Activated CD4-positive, alpha-beta T cell treated with anti-CD3 and anti-CD28 coated beads, Interleukin-2, Interleukin-6, amounts not matched to agents 100 ng/mL and 50 ng/mL, durations not matched to agents 16 hours and 8 hours (primary cell): ENCODE measurements at regions not wholly inside any gene's neighbourhood (a gene's known extent, or its start where the extent isn't known, plus 50 kb on each side); places are given as distances from the start of the nearest gene placed in this dataset.
"Not testable (repeated sequence)": the region's sequence is repeated elsewhere in the genome, so short reads cannot be mapped to it uniquely, and the experiment has no call there.

ENCODE experiments used
- DNase-seq: peaks from one replicate; pipeline ENCODE4 v3.0.0-alpha.2; 2020

GRCh38 chr5:17037751-17038150 lies 101.7 kb upstream of the MYO10 start:
- DNase-seq: no peak

- DNase-seq: no peak
Measured at GRCh38 chr5:17039170-17039569, 103.1 kb upstream of the MYO10 start.

GRCh38 chr5:17042041-17042440 lies 106.0 kb upstream of the MYO10 start:
- no peak for DNase-seq

GRCh38 chr5:17046320-17046719 lies 110.2 kb upstream of the MYO10 start:
- DNase-seq: no peak

DNA sequence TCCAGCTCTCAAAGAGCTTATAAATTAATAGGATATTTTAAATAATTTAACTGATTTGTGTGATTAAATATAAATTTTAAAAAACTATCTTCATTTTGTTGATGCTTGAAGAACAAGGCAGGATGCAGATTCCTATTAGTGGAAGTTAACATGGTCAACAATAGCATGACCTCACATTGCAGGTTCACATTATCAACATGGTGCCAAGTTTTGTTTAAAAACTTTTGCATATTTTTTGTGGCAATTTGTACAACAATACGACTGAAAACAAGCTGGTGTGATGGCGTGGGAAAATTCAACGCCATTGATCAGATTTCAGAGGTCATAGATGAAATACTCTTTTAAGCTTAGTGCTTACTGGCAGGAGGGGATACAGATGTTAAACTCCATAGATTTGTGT lies 114.1 kb upstream of the MYO10 start:
- DNase-seq: no peak

DNA sequence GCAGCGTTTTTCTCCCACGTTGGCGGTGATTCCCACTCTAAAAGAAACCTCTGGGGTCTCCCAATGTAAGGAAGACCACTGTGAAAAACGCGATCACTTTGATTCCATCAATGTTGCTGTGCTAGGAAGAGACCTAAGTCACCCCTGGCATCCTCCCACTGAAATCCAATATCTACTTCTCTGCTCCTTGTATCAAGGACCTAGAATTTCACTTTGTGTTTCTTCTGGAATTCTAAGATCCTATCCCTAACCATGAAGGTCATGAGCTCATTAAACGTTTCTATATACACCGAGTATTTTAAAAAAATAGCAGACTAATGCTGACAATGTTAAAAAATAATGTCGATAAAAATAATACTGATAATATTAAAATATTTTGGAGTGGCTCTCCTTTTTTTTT lies 118.8 kb upstream of the MYO10 start:
- DNase-seq: no peak

- no peak for DNase-seq
Measured at GRCh38 chr5:17056141-17056631, 120.1 kb upstream of the MYO10 start.

DNA sequence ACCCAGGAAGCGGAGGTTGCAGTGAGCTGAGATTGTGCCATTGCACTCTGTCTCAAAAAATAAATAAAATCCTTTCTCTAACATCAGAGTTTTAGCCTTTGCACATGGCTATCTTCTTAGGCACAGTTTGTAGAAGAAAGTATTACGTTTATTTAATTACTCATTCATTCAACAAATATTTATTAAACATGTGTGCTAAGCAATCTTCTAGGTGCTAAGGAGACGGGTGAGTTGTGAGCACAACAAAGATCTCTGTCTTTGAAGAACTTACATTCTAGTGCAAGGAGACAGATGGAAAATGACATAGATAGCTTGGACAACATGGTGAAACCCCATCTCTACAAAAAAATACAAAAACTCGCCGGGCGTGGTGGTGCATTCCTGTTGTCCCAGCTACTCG lies 122.3 kb upstream of the MYO10 start:
- no peak for DNase-seq

DNA sequence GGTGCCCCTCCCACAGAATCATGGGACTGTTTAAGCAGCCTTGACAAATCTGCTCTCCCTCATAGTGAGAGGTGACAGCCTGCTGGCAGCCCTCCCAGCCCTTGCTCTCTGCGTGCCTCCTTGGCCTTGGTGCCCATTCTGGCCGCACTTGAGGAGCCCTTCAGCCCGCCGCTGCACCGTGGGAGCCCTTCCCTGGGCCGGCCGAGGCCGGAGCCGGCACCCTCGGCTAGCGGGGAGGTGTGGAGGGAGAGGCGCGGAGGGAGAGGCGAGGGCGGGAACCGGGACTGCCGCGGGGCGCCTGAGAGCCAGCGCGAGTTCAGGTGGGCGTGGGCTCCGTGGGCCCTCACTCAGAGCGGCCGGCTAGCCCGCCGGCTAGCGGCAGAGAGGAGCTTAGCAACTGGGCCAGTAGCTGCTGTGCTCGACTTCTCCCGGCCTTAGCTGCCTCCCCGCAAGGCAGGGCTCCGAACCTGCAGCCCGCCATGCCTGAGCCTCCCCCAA lies 125.9 kb upstream of the MYO10 start:
- DNase-seq: no peak

- DNase-seq: not testable (repeated sequence)
Measured at GRCh38 chr5:17062741-17063140, 126.7 kb upstream of the MYO10 start.

- no peak for DNase-seq
Measured at GRCh38 chr5:17064241-17064640, 128.2 kb upstream of the MYO10 start.

- DNase-seq: no peak
Measured at GRCh38 chr5:17065458-17065857, 129.4 kb upstream of the MYO10 start.

GRCh38 chr5:17066026-17066425 lies 129.9 kb upstream of the MYO10 start:
- DNase-seq: not testable (repeated sequence)

DNA sequence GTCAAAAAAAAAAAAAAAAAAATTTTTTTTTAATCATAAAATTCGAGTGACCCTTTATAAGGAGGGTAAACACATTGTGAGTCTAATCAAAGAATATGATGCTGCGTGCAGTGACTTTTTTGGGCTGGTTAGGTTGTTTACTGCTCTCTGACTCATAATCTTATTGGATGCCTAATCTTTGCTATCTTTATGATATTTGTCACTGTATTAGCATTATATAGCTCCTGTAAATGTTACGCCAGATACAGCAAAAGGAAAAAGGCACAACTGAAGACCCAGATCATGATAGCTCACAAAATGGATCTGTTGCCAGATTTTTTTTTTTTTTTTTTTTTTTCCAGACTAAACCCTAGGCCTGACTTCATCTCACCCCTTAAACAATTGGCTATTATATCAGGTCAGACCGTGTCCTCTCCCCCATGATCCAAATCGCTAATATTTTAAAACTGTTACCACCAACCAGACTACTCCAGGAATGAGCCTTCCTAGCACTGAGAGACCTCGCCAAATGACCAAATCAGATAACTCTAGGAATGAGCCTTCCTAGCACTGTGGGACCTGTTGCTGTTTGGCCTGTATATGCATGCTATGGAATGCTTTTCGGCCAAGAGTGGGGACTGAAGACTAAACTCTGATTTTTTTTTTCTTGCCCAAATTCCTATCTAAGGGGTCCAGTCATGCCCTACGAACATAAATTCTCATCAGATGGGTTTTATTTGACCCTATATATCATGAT lies 131.7 kb upstream of the MYO10 start:
- DNase-seq: no peak

DNA sequence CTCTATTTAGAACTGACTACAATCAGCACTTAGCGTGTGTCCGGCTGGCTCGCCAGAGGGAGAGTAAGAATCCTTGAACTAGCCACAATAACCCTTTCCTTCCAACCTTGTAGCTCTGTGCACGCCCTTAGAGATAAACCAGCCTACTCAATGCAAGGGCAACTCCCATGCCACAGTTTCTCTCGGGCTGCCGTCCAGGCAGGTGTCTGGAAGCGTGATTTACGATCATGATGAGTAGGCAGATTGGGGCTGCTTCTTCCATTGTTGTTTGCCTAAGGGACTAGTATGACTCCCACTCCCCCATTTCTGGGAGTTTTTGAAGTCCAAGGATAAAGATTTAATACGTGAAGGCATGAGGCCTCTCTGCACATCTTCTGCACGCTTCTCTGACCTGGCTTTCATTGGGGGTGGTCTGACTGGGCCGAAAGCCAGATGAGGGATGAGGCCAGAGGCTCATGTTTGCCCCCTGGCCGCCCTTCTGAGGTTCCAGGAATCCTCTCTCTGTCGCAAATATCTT lies 134.0 kb upstream of the MYO10 start:
- no peak for DNase-seq

GRCh38 chr5:17070647-17071046 lies 134.6 kb upstream of the MYO10 start:
- DNase-seq: no peak

GRCh38 chr5:17075236-17075635 lies 139.1 kb upstream of the MYO10 start:
- DNase-seq: no peak

DNA sequence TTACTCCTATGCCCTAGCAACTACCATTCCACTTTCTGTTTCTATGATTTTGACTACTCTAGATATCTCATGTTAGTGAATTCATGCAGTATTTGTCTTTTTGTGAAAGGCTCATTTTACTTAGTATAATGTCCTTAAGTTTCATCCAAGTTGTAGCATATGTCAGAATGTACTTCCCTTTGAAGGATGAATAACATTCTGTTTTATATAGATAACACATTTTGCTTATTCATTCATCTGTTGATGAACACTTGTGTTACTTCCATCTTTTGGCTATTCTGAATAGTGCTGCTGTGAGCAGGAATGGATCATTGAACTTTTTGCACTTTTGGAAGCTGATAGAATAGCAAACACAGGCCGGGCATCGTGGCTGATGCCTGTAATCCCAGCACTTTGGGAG lies 140.2 kb upstream of the MYO10 start:
- no peak for DNase-seq

GRCh38 chr5:17077440-17078233 lies 139.8 kb upstream of the BASP1 start:
- no peak for DNase-seq

GRCh38 chr5:17079562-17079961 lies 137.9 kb upstream of the BASP1 start:
- no peak for DNase-seq

DNA sequence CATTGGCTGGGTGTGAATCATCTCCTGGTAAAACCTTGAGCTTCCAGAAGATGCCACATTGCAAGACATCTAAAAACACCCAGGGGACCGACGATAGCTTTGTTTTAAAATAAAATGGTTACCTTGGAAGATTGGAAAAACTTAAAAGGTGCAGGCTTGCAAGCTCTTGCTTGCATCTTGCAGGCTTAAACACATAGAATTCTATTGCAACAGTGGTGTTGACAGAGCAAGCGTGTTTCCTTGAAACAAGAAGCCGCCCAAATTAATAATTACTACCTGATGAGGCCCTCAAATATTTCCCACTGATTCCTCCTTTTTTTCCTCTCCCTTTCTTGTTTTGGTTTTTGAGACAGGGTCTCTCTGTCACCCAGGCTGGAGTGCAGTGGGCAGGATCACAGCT lies 137.1 kb upstream of the BASP1 start:
- no peak for DNase-seq

DNA sequence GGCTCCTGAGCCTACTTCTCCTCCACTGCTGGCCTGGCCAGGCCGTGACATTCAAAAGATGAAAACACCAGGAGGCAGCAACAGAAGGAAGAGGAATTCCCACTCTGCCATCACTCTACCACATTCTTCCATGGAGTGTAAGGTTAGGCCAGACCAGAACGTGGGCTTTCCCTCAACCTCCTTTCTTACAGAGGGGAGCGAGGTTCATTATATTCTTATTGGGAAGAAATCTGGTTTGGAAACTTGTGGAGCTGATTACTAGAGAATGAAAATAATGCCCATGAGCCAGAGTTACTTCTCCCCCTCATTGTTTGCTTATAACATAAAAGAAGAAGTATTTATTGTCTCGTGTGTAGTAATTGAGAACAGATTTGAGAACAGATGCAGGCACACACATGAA lies 136.3 kb upstream of the BASP1 start:
- no peak for DNase-seq

- not testable (repeated sequence) for DNase-seq
Measured at GRCh38 chr5:17083276-17083675, 134.2 kb upstream of the BASP1 start.

- DNase-seq: no peak
Measured at GRCh38 chr5:17087035-17087434, 130.4 kb upstream of the BASP1 start.
